Right kidney (tissue), 1 donor: ENCODE measurements at regions not wholly inside any gene's neighbourhood (a gene's known extent, or its start where the extent isn't known, plus 50 kb on each side); places are given as distances from the start of the nearest gene placed in this dataset.

Experiments
- DNase-seq: peaks from one replicate; pipeline ENCODE4 v3.0.0-alpha.2; 2016

GRCh38 chr6:168155821-168156741 is 77.1 kb upstream of the FRMD1 start:
- DNase-seq, result no peak

DNA sequence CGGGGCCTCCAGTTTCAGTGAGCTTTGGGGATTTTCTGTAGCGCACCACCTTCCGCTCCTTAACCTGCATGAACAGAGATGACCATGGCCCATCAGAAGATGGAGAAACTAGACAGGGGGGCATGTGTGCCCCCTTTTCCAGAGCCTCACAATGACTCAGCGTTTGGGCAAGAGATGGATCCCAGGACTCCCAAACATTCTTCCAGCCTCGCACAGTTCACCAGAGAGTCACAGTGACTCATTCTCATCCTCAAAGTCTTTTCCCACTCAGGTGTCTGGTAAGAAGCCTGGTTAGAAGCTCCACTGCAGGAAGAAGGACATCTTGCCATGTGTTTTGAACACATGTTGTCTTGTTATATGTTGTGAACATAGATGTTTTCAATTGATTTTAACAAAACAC is 76.2 kb upstream of the FRMD1 start:
- no peak for DNase-seq

GRCh38 chr6:168154263-168154917 is 75.4 kb upstream of the FRMD1 start:
- no peak for DNase-seq

DNA sequence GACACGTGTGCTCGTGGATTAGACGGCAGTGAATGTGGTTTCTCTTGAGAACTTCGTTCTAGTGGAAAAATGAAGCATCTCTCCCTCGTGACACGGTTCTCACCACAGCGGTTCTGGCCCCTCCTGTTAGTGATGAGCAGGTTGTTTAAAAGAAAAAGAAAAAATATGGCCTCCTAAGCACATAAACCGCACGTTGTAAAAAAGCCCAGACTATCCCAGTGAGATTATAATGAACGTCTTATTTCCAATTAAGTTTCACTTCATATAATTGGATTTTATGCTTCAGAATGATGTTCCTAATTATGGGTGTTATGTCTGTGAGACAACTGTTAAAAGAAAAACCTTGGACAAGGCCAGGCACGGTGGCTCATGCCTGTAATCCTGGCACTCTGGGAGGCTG is 74.5 kb upstream of the FRMD1 start:
- DNase-seq, result no peak

GRCh38 chr6:168152980-168153379 is 74.0 kb upstream of the FRMD1 start:
- DNase-seq, result no peak

DNA sequence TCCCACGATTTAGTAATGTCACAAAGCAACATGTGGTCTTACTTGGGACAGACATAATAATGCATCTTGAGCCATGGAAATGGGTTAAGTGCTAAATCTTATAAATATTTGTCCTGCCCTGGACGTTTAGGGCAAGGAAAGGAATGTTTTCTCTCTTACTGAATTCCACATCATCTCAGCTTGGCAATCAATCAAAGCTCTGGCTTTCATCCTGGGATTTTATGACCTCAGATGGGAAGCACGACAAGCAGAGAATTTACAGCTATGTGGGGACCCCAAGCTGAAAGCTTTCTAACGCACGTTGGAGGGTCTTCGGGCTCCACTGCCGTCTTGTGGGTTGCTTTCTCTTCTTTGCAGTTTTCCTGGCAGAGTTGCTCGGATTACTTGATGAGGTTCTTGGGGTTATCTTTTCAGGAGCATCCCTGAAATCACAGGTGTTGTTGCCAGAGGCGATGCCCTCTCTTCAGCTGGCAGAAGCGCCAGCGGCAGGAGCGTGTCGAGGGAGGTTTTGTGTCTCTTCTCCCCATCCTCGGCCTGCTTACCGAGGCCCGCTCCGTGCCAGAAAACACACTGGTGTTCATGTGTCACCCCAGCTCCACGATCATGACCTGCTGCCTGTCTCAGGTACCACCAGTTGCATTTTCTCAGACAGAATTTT is 73.4 kb upstream of the FRMD1 start:
- DNase-seq, result no peak

DNA sequence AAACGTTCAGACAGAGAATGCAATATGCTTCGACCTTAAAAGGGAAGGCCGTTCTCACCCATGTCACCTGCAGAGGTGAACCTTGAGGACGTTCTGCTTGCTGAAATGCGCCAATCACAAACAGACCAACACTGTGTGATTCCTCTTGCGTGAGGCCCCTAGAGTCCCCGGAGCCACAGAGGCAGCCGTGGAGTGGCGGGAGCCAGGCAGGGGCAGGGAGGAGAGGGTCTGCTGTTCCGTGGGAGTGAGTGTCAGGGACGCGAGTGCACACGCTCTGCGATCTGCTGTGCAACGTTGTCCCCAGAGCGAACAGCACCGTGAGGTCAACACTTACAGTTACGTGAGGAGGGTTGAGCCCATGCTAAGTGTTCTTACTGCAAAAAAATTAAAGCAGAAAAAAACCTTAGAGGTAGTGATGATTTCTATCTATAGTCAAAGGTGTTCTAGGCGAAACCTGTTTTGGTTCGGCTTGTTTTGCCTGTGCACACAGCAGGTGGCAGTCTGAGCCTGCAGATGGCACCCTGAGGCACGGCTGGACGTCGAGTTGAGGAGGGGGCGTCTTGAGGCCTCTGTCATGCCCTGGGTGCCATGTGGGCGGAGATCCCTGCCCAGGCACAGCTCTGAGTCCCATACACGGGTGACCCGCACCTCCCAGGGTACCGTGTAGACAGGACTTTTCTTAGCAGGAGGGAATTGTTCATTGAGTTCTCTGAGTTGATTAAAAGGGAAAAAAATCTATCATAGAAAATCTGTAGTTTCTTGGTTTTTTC is 71.7 kb upstream of the FRMD1 start:
- DNase-seq, result peak; percentile 70

DNA sequence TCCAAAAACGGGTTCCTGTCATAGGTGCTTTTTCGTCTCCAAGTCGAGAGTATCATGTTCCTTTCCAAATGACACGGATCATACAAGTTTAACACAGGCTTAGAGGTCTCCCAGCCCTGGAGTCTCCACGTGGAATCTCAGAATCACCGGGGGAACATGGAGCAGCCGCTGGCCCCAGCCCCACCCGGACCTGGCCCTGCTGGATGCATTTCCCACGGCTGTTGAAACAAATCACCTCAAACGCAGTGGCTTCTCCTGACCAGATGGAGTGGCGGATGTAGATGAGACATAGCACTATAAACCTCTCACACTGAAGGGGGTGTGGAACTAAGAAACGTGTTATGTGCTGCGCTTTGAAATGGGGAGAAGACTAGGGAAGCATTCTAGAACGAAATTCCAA is 70.0 kb upstream of the FRMD1 start:
- DNase-seq, result no peak

- DNase-seq, result no peak
These were observed 69.3 kb upstream of the FRMD1 start for GRCh38 chr6:168148231-168148849.

- no peak for DNase-seq
These were observed 68.3 kb upstream of the FRMD1 start for GRCh38 chr6:168147205-168147738.

DNA sequence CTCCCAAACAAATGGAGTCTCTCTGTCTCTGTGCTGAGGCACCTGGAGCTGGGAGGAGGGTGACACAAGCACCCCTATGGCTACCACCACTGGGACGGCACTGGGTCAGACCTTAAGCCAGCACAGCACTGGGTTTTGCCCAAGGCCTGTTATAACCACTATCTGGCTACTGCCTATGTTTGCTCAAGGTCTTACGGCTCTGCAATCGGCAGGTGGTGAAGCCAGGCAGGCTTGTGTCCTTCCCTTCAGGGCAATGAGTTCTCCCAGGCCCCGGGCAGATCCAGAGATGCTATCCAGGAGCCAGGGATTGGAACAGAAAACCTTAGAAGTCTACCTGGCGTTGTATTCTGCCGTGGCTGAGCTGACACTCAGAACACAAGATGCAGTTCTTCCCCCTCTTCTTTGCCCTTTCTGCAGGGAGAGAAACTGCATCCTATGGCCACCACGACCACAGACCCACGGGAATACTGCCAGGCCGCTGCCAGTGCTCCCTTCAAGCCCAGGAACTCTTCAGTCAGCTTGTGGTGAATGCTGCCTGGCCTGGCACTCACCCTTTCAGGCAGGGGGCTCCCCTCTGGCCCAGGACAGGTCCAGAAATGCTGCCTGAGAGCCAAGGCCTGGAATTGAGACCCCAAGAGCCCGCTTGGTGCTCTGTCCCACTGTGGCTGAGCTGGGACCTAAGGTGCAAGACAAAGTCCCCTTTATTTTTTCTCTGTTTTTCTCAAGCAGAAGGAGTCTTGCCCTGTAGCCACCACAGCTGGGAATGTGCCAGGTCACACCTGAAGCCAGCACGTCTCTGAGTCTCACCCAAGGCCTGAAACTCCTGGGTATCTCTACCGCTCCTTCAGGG is 67.0 kb upstream of the FRMD1 start:
- DNase-seq, result no peak

GRCh38 chr6:168139121-168139520 is 60.1 kb upstream of the FRMD1 start:
- no peak for DNase-seq

GRCh38 chr6:168138436-168138835 is 59.4 kb upstream of the FRMD1 start:
- DNase-seq, result no peak

DNA sequence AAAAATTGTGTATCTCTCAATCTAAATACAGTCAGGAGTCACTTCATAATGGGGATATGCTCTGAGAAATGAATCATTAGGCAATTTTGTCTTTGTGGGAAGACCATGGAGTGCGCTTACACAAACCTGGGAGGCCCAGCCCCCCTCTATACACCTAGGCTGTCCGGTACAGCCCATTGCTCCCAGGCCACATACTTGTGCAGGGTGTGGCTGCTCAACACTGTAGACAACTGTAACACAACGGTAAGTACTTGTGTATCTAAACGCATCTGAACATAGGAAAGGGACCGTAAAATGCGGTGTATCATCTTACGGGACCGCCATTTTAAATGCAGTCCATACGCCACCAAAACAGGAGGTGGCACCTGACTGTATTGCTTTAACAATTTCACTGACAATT is 58.0 kb upstream of the FRMD1 start:
- DNase-seq, result no peak

- no peak for DNase-seq
These were observed 57.6 kb upstream of the FRMD1 start for GRCh38 chr6:168136622-168137021.

DNA sequence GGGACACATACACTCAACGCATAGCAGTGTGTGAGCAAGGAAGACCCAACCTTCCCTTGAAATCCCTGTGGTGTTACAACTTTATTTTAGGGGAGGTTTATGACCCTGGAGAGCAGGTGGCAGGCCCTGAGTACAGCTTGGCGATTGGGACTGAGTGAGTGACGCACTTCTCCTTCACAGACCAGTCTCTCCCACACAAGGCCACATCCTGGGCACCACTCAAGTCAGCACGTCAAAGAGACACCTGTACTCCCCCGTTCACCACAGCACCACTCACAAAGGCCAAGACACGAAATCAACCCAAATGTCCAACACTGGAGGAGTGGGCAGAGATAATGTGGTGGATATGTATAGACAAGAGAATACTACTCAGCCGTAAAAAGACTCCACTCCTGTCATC is 57.0 kb upstream of the FRMD1 start:
- DNase-seq, result no peak

GRCh38 chr6:168134560-168135201 is 55.7 kb upstream of the FRMD1 start:
- DNase-seq, result no peak

- no peak for DNase-seq
These were observed 54.9 kb upstream of the FRMD1 start for GRCh38 chr6:168133687-168134559.

DNA sequence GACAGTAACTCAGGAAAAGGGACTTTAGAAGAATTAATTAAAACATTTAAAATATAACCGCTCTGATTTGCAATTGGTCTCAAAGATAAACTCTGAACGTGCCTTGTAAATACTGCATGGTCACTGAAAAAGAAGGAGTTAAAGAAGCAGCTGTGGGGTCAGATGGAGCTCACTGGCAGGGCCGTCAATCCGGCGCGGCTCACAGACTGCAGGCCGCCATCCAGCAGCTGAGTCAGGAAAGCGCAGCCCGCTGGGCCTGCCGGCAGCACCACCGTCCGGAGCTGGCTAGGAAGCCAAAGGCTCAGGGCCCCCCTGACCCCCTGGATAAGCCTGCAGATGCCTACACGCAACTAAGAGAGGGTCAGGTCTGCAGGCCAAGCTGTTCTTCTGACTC is 54.2 kb upstream of the FRMD1 start:
- peak; percentile 69 for DNase-seq
